ENCODE measurements at regions not wholly inside any gene's neighbourhood (a gene's known extent, or its start where the extent isn't known, plus 50 kb on each side); places are given as distances from the start of the nearest gene placed in this dataset.

GRCh38 chr7:118525020-118525419 lies 300.5 kb downstream of the ANKRD7 start:
- H3K4me3 ChIP-seq (replicated peaks; ENCODE audit: low read depth, low read length) = no peak overlapping the region
- DNase-seq (ENCODE audit: low read depth) = no peak
- no peak for TF ChIP-seq CTCF (IDR thresholded peaks at IDR 0.05; ENCODE audit: low read length, missing control alignments)

GRCh38 chr7:118531566-118531965 lies 307.1 kb downstream of the ANKRD7 start:
- TF ChIP-seq CTCF (IDR thresholded peaks at IDR 0.05; ENCODE audit: low read length, missing control alignments) = no peak
- H3K4me3 ChIP-seq (replicated peaks; ENCODE audit: low read depth, low read length) = no peak overlapping the region
- no peak for DNase-seq (ENCODE audit: low read depth)

- no peak for TF ChIP-seq CTCF (IDR thresholded peaks at IDR 0.05; ENCODE audit: low read length, missing control alignments)
- no peak for DNase-seq (ENCODE audit: low read depth)
- no peak overlapping the region for H3K4me3 ChIP-seq (replicated peaks; ENCODE audit: low read depth, low read length)
These were observed 334.7 kb downstream of the ANKRD7 start for GRCh38 chr7:118559207-118559606.

- TF ChIP-seq CTCF (IDR thresholded peaks at IDR 0.05; ENCODE audit: low read length, missing control alignments) = no peak
- H3K4me3 ChIP-seq (replicated peaks; ENCODE audit: low read depth, low read length) = no peak overlapping the region
- DNase-seq (ENCODE audit: low read depth) = no peak
These were observed 338.8 kb downstream of the ANKRD7 start for GRCh38 chr7:118563311-118563710.

- DNase-seq (ENCODE audit: low read depth) = no peak
- no peak for TF ChIP-seq CTCF (IDR thresholded peaks at IDR 0.05; ENCODE audit: low read length, missing control alignments)
- no peak overlapping the region for H3K4me3 ChIP-seq (replicated peaks; ENCODE audit: low read depth, low read length)
These were observed 348.1 kb downstream of the ANKRD7 start for GRCh38 chr7:118572604-118573003.

- TF ChIP-seq CTCF (IDR thresholded peaks at IDR 0.05; ENCODE audit: low read length, missing control alignments) = no peak
- no peak overlapping the region for H3K4me3 ChIP-seq (replicated peaks; ENCODE audit: low read depth, low read length)
- no peak for DNase-seq (ENCODE audit: low read depth)
These were observed 348.6 kb downstream of the ANKRD7 start for GRCh38 chr7:118573085-118573484.

- TF ChIP-seq CTCF (IDR thresholded peaks at IDR 0.05; ENCODE audit: low read length, missing control alignments) = no peak
These were observed 351.0 kb downstream of the ANKRD7 start for GRCh38 chr7:118575393-118575948.

More at GRCh38 chr7:118575393-118575948, 351.0 kb downstream of the ANKRD7 start:
- H3K4me3 ChIP-seq (replicated peaks; ENCODE audit: low read depth, low read length) = no peak overlapping the region
- no peak for DNase-seq (ENCODE audit: low read depth)
